ENCODE measurements at regions not wholly inside any gene's neighbourhood (a gene's known extent, or its start where the extent isn't known, plus 50 kb on each side); places are given as distances from the start of the nearest gene placed in this dataset.

DNA sequence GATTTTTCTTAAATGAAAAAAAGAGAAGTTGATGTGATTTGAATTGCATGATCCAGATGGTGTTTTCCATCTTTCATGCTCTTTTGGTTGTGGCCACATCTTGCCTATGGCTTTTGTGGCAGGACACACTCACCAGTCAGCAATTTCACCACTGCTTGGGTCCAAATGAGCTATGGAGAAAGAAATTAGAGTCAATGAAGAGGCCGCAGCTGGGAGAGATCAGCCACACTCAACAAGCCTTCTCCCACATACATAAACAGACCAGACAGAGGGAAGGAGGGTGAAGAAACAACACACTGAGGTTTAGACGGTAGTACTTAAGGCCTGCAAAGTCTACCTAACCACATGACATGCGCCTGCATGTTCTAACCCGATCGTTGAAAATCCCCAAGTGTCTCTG lies 110.7 kb upstream of the CDIN1 start:
- no peak for DNase-seq (ENCODE audit: low spot score)

GRCh38 chr15:36469311-36469966 lies 110.0 kb upstream of the CDIN1 start:
- DNase-seq (ENCODE audit: low spot score) = no peak

GRCh38 chr15:36472672-36473071 lies 106.8 kb upstream of the CDIN1 start:
- DNase-seq (ENCODE audit: low spot score) = no peak

DNA sequence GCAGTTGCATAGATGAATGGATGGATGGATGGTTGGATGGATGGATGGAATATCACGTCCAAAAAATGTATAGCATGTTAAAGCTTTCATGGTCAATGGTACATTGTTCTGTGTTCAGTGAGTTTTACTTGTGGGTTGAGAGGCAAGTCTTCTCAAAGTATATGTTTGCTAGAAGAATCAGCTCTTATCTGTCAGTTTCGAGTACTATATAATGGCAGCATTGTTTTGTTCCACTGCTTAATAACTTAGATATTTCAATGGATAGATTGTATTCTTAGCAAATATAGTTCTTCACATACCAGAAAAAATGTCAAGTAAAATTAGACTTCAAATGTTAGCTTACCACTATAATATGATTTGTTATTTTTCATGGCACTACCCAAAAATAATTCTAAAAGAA lies 100.9 kb upstream of the CDIN1 start:
- no peak for DNase-seq (ENCODE audit: low spot score)

DNA sequence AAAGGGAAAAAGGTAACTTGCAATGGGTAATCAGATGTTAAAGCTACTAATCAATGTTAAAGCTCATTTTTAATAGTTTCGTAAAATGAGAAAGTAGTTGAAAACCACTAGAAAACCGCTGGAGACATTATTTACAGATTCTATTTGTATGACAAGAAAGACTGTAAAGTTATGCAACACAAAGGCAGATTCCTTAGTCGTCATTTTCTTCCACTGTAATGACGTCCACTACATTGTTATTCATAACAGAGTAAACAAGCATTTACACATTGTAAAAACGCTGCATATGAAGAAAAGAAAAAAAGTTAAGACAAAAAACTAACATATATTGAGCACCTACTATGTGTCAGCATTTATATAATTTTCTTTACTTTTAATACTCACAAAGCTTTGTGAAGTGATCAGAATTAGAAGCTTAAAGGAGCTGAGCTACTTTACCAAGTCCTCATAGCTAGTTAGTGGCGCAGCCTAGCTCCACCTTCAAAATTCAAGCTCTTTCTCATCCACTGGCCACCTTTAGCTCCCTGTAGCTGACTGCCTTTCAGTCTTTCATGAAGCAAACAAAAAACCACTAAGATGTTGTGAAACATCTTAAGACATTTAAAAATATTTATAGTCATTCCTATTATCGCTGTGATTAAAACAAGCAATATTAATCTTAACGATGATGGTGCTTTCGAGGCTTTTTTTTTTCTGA lies 100.1 kb upstream of the CDIN1 start:
- no peak for DNase-seq (ENCODE audit: low spot score)

DNA sequence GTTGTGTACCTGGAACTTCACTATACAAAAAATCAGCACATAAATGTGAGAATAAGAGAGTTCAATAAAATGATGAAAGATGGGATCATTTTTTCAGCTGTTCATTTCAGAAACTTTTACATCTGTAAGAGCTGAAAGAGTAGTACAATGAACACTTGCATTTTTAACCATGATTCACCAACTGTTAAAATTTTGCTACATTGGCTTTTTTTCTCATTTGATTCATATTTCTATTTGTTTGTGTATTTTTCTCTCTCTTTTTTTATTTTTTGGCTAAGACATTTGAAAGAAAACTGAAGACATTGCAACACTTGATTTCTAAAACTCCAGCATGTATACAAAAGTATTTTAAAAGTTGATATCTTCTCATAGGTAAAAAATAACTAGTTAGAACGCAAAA lies 98.3 kb upstream of the CDIN1 start:
- DNase-seq (ENCODE audit: low spot score) = no peak

DNA sequence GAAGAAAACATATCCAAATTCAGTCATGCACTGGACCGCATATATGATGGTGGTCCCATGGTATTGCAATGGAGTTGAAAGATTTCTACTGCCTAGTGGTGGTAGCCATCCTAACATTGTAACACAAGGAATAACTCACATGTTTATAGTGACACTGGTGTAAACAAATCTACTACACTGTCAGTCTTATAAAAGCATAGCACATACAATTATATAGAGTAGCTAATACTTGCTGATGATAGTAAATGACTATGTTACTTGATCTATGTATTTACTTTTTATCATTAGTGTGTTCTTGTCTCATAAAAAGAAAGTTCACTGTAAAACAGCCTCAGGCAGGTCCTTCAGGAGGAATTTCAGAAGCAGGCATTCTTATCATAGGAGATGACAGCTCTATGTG lies 96.0 kb upstream of the CDIN1 start:
- no peak for DNase-seq (ENCODE audit: low spot score)

DNA sequence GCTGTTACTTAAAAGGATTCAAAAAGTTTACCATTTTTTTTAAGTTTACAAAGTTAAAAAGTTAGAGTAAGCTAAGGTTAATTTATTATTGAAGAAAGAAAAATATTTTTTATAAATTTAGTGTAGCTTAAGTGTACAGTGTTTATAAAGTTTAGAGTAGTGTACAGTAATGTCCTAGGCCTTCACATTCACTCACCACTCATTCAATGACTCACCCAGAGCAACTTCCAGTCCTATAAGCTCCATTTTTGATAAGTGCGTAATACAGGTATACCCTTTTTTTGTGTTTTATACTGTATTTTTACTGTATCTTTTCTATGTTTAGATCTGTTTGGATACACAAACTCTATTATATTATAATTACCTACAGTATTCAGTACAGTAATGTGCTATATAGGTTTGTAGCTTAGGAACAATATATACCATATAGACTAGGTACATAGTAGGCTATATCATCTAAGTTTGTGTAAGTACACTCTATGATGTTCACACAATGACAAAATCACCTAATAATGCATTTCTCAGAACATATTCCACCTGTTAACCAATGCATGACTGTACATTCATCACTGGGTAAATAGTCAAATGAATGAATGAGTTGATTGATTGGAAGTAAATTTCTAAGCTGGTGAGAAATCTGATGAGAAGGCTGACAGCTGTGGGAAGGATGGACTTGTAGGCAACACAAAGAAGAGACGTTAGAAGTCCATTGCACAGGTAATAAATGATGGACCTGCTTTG lies 95.2 kb upstream of the CDIN1 start:
- DNase-seq (ENCODE audit: low spot score) = no peak

- DNase-seq (ENCODE audit: low spot score) = no peak
These were observed 87.5 kb upstream of the CDIN1 start for GRCh38 chr15:36491912-36492311.

DNA sequence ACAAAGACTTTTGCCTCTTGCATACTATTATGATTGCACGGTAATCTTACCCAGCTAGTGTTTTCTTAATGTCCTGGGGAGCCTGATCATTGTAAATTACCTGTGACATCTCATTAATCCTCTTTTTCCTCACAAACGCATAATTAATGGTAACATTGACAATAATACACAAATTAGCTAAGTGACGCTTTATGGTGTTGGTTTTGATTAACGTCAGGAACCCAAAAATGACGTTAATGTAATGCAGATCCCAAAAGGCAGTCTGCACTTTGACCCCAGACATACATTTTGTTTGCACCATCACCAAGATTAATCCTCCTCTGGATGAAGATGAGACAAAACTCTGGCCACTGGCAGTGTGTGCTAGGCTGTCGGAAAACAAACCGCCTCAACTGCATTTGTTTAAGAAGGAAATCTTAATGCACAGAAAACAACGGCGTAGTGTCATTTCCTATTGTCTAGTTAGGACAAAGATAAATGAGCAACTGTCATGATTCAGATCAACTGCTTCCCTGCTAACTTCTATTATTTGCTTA lies 83.9 kb upstream of the CDIN1 start:
- no peak for DNase-seq (ENCODE audit: low spot score)

DNA sequence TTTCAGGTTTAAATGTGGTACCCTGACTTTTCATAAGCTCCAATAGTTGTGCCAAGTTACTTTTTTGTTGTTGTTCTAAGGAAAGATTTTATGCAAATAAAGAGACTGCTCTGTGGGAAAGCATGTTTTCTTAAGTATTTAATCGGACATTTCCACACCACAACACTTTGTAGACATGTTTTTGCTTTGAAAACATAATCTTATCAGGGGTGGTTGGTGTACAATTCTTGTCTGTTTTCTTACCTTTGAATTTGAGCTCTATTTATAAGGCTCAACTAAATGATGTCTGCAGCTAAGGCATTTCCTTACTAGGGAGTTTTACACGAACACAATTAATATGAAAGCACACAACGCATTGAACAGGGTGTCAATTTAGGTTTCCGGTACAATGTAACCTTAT lies 81.5 kb upstream of the CDIN1 start:
- no peak for DNase-seq (ENCODE audit: low spot score)

- no peak for DNase-seq (ENCODE audit: low spot score)
These were observed 81.0 kb upstream of the CDIN1 start for GRCh38 chr15:36498401-36498800.

DNA sequence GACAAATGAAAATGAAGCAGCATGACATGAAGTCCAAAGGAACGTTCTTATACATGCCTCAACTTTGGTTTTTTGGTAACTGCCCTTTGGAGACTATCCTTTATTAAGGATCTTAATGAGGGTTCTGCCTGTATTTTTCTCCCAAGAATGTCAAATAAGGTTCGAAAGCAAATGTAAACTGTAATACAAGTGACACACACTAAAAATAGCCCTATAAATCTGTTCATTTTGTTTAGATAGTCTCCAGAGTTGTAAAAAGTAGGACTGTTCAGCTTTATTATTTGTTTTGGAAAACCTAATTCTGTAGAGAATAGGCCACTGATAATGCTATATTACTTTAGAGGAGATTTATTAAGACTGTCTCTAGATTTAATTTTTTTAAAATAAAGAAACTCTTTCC lies 80.5 kb upstream of the CDIN1 start:
- DNase-seq (ENCODE audit: low spot score) = no peak

DNA sequence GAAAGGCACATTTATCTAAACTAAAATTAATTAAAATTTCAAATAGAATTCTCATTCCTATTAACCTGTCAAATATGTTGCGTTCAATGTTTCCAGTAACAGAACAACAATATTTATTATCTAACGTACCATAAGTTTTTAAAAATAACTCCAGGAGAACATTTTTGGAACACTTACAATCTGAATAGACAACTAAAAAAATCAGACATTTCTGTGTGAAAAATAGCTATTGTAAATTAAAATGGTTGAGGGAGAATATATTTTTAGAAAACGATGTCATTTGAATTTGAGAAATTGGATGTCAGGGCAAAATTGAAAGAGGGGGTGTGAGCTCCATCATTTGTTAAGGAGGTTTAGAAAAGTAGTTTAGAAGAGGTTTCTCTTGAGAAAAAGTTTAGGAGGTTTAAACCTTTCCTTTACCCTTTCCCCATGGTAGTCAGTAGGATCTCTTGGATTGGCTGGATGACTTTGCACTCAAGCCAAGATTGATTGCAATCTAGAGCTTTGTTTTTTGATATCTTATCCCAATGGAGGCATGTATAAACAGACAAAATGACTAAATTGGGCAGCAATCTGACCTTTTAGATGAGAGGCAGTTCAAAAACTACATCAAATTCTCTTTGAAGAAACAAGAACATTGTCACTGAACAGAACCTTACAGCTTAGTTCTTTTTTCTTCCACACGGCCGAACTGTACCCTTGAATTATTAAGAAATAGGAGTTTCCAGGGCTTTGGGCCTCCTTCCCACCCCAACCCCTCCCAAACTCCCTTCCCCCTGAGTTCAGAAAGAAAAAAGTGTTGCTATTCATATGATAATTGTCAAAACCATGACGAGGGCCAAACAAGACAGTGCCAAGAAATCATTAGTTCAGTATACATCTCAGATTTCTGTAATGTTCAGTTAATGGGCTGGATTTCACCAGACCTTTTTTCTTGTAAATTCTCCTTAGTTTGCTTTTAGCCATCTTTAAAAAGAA lies 79.7 kb upstream of the CDIN1 start:
- DNase-seq (ENCODE audit: low spot score) = peak; percentile 34

DNA sequence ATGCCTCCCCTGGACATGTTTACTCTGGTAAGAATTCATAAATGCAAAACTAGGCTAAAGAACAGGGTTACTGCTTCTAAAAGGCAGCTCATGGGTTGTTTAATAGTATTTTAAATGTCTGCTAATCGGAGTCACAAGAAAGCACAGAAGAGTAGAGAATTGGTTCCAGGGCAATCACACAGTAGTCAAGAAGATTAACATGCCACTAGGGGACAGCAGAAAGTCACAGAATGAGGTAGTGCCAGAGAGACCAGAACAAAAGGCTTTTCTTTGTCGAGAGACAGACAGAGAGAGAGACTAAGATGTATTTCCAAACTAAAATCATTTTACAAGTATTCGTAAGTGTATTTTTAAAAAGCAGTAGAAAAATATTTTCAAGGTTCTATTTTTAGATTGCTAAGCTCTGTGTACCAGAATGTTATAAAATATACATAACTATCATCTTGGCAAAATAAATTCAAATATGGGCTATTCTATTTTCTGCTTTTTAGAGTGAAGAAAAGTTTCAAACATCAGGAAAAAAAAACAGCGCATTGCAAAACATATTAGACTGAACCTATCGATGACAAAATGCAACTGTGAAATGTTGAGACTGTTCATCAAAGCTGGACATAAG lies 78.3 kb upstream of the CDIN1 start:
- DNase-seq (ENCODE audit: low spot score) = peak; percentile 89

DNA sequence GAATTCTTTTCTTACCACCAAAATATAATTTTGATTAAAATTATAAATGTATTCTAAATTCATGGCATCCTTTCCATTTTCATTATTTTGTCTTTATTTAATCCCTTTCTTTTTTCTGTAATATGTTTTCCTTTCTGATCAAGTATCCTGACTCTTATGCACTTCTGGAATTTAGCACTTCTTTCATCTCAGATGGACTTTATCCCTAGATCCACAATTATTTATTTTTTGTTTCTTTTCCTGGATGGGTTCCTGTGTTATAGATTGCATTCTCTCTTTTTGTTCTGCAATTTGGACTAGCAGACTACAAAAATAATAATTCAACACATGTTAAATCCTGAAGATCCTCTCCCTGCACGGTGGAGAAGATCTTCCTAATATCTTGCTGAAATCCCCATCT lies 76.9 kb upstream of the CDIN1 start:
- no peak for DNase-seq (ENCODE audit: low spot score)

DNA sequence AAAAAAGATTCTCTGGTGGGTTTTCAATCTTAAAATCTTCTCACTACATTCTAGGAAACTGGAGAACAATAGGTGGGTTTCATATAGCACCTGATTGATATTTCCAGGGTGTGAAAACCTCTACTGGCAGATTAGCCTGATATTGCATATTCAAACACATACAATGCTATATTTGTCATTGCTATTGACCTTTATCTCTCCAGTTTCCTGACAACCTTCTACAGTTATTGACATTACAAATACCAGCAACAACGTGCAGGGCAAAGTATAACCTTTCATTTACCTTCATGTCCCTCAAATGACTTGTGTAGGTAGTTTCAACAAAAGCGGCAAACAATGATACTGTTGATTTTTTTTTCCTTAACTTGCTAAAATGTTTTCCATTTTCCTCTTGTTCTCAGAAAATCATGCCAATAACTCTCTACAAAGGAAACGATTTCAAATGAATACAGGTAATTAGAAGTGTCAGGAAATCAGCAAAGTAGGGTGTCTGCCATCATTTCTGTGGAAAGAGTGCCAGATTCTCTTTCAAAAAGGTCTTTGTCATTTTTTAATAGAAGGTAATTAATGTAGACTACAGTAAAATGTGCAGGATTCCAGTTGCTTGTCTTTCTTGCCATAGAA lies 72.6 kb upstream of the CDIN1 start:
- DNase-seq (ENCODE audit: low spot score) = no peak

DNA sequence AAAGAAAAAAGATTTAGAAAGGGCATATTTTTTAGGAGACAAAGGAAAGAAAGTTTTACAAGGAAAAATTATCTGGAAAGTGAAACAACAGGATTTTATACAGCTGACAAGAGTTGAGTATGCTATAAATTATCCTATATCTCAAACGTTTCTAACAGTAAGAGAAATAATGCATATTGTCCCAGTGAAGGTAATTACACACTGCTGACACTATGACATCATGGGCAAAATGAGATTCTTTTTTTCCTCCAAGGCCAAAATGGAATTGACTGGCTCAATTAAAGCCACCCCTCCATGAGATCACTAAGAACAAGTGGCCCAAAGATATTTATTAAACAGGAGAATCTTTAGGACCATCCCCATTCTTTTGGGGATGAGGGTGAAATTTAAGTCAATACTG lies 72.0 kb upstream of the CDIN1 start:
- no peak for DNase-seq (ENCODE audit: low spot score)

- DNase-seq (ENCODE audit: low spot score) = no peak
These were observed 67.8 kb upstream of the CDIN1 start for GRCh38 chr15:36511594-36511993.

DNA sequence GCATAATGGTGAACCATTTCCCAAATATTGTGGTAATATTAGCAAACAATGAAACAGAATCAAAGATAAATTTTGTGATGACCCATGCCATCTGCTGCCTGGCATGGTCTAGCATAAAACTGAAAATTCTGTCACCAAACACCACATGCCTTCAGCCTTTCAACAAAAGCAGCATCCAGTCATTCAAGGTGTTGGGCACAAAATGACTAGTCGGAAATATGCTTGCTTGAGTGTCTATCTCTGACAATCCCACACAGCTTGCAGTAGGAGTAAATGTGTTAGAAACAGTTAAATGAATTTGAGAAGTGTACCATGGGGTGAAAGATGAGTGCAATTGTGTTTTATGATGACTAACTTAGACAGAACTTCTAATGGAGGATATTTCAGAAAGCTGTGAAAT lies 61.7 kb upstream of the CDIN1 start:
- no peak for DNase-seq (ENCODE audit: low spot score)

- DNase-seq (ENCODE audit: low spot score) = no peak
These were observed 60.4 kb upstream of the CDIN1 start for GRCh38 chr15:36519067-36519466.
